ENCODE measurements at regions not wholly inside any gene's neighbourhood (a gene's known extent, or its start where the extent isn't known, plus 50 kb on each side); places are given as distances from the start of the nearest gene placed in this dataset.

- no peak for DNase-seq (ENCODE audit: low spot score)
Measured at GRCh38 chr12:63318933-63319332, 167.9 kb upstream of the AVPR1A start.

GRCh38 chr12:63318313-63318712 is 167.3 kb upstream of the AVPR1A start:
- DNase-seq (ENCODE audit: low spot score): no peak

- no peak for DNase-seq (ENCODE audit: low spot score)
Measured at GRCh38 chr12:63317880-63318279, 166.9 kb upstream of the AVPR1A start.

GRCh38 chr12:63317286-63317846 is 166.4 kb upstream of the AVPR1A start:
- no peak for DNase-seq (ENCODE audit: low spot score)

DNA sequence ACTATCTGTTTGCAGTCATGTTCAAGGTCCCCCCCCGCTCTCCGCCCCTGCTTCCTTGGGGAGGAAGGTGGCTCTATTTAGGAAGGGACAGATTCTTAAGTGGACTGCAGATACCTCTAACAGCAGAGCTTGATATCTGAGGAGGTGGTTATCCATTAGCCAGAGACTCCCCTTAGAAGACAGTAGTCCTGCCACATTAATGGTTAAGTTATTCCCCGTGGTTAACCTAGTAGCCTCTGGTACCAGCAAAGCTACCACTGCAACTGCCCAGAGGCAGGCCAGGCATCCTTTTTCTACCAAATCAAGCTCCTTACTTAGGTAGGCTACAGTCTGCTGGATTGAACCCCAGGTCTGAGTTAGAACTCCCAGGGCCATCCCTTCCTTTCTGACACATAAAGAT is 162.1 kb upstream of the AVPR1A start:
- no peak for DNase-seq (ENCODE audit: low spot score)

GRCh38 chr12:63308671-63309070 is 157.7 kb upstream of the AVPR1A start:
- no peak for DNase-seq (ENCODE audit: low spot score)

DNA sequence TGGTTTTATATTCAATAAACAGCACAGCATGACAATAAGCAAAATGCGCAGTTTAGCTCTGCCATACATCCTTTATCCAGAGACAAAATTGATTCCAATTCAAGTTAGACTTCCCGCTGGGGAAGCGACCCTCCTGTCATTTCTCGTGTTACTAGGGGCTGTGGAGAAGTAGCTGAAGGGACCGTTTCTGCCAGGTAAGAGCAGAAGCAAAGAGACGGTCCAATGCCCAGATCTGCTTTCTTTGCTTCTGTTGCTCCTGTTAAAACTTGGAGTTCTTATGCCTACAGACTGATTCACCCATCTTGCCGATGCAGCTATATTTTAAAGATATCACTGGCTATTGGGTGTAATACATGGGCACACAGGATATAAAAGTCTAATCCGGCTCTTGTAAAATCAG is 156.8 kb upstream of the AVPR1A start:
- DNase-seq (ENCODE audit: low spot score): no peak

GRCh38 chr12:63305901-63306875 is 155.2 kb upstream of the AVPR1A start:
- DNase-seq (ENCODE audit: low spot score): peak; percentile 11

GRCh38 chr12:63304887-63305316 is 153.9 kb upstream of the AVPR1A start:
- no peak for DNase-seq (ENCODE audit: low spot score)

GRCh38 chr12:63302941-63303536 is 152.0 kb upstream of the AVPR1A start:
- no peak for DNase-seq (ENCODE audit: low spot score)

- no peak for DNase-seq (ENCODE audit: low spot score)
Measured at GRCh38 chr12:63302269-63302940, 151.4 kb upstream of the AVPR1A start.

DNA sequence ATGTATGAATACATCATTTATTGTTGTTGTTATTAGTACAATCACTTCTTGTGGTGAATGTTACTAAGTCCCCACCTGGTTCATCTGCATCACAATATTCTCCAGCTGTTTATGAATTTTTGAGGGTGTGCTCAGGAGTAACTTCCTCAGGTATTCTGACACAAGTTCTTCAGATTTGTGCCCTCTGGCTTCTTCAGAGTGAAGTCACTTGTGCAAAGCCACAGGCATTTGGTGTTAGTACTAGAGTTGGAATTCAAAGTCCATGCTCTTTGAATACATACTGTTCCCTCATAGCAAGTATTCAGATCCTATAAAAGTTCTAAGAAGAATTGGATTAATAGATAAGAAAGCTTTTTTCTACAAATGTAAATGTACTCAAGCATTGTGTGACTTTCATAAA is 150.3 kb upstream of the AVPR1A start:
- no peak for DNase-seq (ENCODE audit: low spot score)

- DNase-seq (ENCODE audit: low spot score): no peak
Measured at GRCh38 chr12:63298386-63298930, 147.5 kb upstream of the AVPR1A start.

DNA sequence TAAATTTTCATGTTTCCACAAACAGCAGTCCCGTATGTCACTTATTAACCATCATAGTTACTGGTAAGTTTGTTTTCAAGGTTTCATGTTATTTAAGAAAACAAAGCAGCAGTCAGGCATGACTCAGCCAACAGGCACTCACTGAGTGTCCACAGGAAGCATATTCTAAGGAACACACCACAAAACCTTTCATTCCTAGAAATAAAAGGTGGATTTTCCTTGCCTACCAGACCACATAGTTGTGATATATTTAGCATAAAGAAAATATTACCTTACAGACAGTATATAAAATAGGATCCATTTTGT is 143.3 kb upstream of the AVPR1A start:
- DNase-seq (ENCODE audit: low spot score): no peak

GRCh38 chr12:63292471-63293221 is 141.6 kb upstream of the AVPR1A start:
- no peak for DNase-seq (ENCODE audit: low spot score)

DNA sequence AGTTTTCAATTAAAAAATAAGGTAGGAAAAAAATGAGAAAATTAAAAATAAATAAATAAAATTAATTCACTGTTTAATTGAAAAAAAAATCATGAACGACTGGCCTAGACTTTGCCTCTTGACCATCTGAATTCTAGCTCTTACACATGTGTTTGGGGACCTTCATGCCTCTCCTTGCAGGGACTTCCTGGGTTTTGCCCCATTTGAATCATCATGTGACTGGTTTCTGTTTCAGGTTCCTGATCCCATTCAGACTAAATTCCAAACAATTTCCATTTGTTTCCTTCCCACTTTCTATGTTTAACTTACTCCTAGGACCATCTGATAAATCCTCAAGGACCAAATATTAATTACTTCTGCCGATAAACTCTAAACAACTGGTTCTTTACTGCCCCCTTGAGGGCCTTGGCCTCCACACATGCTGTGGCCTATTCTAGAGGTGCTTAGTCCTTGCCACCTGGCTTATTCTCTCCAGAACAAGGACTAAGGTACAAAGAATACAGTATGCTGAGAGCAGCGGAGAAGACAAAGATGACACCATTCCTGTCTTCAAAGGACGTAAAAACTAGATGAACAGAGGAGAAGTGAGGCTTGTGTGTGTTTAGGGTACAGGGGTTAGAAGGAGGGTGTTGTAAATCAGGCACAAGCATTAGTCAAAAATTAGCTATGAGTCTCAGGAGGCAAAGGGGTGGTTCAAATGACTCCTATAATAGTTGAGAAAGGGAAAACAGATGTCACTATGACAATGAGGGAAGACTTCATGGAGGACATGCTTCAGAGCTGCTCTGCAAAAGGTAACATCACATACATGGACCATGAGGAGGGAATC is 125.8 kb upstream of the AVPR1A start:
- peak; percentile 78 for DNase-seq (ENCODE audit: low spot score)

GRCh38 chr12:63266988-63267387 is 116.0 kb upstream of the AVPR1A start:
- no peak for DNase-seq (ENCODE audit: low spot score)

- DNase-seq (ENCODE audit: low spot score): no peak
Measured at GRCh38 chr12:63264629-63265028, 113.6 kb upstream of the AVPR1A start.

- no peak for DNase-seq (ENCODE audit: low spot score)
Measured at GRCh38 chr12:63250486-63250885, 99.5 kb upstream of the AVPR1A start.

DNA sequence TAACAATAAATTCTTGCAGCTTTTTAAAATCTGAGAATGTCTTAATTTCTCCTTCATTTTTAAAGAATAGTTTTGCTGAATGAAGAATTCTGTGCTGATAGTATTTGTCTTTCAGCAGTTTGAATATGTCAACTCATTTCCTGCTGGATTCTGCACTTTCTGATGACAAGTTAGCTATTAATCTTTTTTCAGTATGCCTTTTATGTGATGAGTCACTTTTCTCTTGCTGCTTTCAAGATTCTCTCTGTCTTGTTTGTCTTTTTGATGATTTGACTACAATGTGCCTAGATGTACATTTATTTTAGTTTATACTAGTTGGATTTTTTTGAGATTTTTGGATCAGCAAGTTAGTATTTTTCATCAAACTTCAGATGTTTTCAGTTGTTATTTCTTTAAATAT is 87.9 kb upstream of the AVPR1A start:
- DNase-seq (ENCODE audit: low spot score): no peak

- DNase-seq (ENCODE audit: low spot score): no peak
Measured at GRCh38 chr12:63232896-63233295, 81.9 kb upstream of the AVPR1A start.
